ENCODE measurements at regions not wholly inside any gene's neighbourhood (a gene's known extent, or its start where the extent isn't known, plus 50 kb on each side); places are given as distances from the start of the nearest gene placed in this dataset.

- no peak for TF ChIP-seq CTCF (IDR thresholded peaks at IDR 0.05; ENCODE audit: insufficient read depth, low read length, poor library complexity, severe bottlenecking)
- no peak for DNase-seq (ENCODE audit: low read depth)
- H3K36me3 ChIP-seq (ENCODE audit: control insufficient read depth, insufficient read depth, low read length), result no peaks in the 10 kb centered on the region
- no peak overlapping the region for H3K4me3 ChIP-seq (ENCODE audit: low read depth, low read length)
- no peaks in the 10 kb centered on the region for H3K27me3 ChIP-seq (ENCODE audit: control insufficient read depth, insufficient read depth, low read length)
Measured at GRCh38 chr10:94077042-94077441, 83.3 kb downstream of the PLCE1 start.

GRCh38 chr10:94080108-94080507, 86.4 kb downstream of the PLCE1 start:
- Histone ChIP-seq H3K36me3 (ENCODE audit: control insufficient read depth, insufficient read depth, low read length) (no peaks in the 10 kb centered on the region), H3K4me3 (ENCODE audit: low read depth, low read length) (no peak overlapping the region), H3K27me3 (ENCODE audit: control insufficient read depth, insufficient read depth, low read length) (no peaks in the 10 kb centered on the region)
- DNase-seq (ENCODE audit: low read depth), result no peak
- no peak for TF ChIP-seq CTCF (IDR thresholded peaks at IDR 0.05; ENCODE audit: insufficient read depth, low read length, poor library complexity, severe bottlenecking)

- H3K36me3 ChIP-seq (ENCODE audit: control insufficient read depth, insufficient read depth, low read length), result no peaks in the 10 kb centered on the region
- H3K4me3 ChIP-seq (ENCODE audit: low read depth, low read length), result no peak overlapping the region
- no peak for DNase-seq (ENCODE audit: low read depth)
- H3K27me3 ChIP-seq (ENCODE audit: control insufficient read depth, insufficient read depth, low read length), result no peaks in the 10 kb centered on the region
- no peak for TF ChIP-seq CTCF (IDR thresholded peaks at IDR 0.05; ENCODE audit: insufficient read depth, low read length, poor library complexity, severe bottlenecking)
Measured at GRCh38 chr10:94083662-94084265, 90.0 kb downstream of the PLCE1 start.

GRCh38 chr10:94084344-94084743, 90.6 kb downstream of the PLCE1 start:
- no peaks in the 10 kb centered on the region for H3K36me3 ChIP-seq (ENCODE audit: control insufficient read depth, insufficient read depth, low read length)
- no peak for DNase-seq (ENCODE audit: low read depth)
- no peak for TF ChIP-seq CTCF (IDR thresholded peaks at IDR 0.05; ENCODE audit: insufficient read depth, low read length, poor library complexity, severe bottlenecking)
- no peak overlapping the region for H3K4me3 ChIP-seq (ENCODE audit: low read depth, low read length)
- H3K27me3 ChIP-seq (ENCODE audit: control insufficient read depth, insufficient read depth, low read length), result no peaks in the 10 kb centered on the region

- H3K4me3 ChIP-seq (ENCODE audit: low read depth, low read length), result no peak overlapping the region
- H3K27me3 ChIP-seq (ENCODE audit: control insufficient read depth, insufficient read depth, low read length), result no peaks in the 10 kb centered on the region
- H3K36me3 ChIP-seq (ENCODE audit: control insufficient read depth, insufficient read depth, low read length), result no peaks in the 10 kb centered on the region
- DNase-seq (ENCODE audit: low read depth), result no peak
- no peak for TF ChIP-seq CTCF (IDR thresholded peaks at IDR 0.05; ENCODE audit: insufficient read depth, low read length, poor library complexity, severe bottlenecking)
Measured at GRCh38 chr10:94085288-94085687, 91.6 kb downstream of the PLCE1 start.

- no peak overlapping the region for H3K4me3 ChIP-seq (ENCODE audit: low read depth, low read length)
- no peak for TF ChIP-seq CTCF (IDR thresholded peaks at IDR 0.05; ENCODE audit: insufficient read depth, low read length, poor library complexity, severe bottlenecking)
- no peaks in the 10 kb centered on the region for H3K36me3 ChIP-seq (ENCODE audit: control insufficient read depth, insufficient read depth, low read length)
- no peak for DNase-seq (ENCODE audit: low read depth)
- no peaks in the 10 kb centered on the region for H3K27me3 ChIP-seq (ENCODE audit: control insufficient read depth, insufficient read depth, low read length)
Measured at GRCh38 chr10:94085766-94086437, 92.2 kb downstream of the PLCE1 start.
